ENCODE measurements at regions not wholly inside any gene's neighbourhood (a gene's known extent, or its start where the extent isn't known, plus 50 kb on each side); places are given as distances from the start of the nearest gene placed in this dataset.

GRCh38 chr19:28932446-28932845, 280.5 kb downstream of the UQCRFS1 start:
- H3K4me3 ChIP-seq (ENCODE audit: low read depth in 1 of 2, low read length in 2 of 2): no peak overlapping the region
- peaks cover 0 to 5% of the 10 kb centered on the region in 2 donors for H3K9me3 ChIP-seq (ENCODE audit: control insufficient read depth in 1 of 2, low read length in 2 of 2)
- no peak overlapping the region for H3K9ac ChIP-seq (ENCODE audit: low read depth in 1 of 2, low read length in 2 of 2)

GRCh38 chr19:28929006-28929405, 283.9 kb downstream of the UQCRFS1 start:
- Histone ChIP-seq H3K27me3 (ENCODE audit: control insufficient read depth in 1 of 2, insufficient read depth in 2 of 2, low read length in 2 of 2) (no peaks in the 10 kb centered on the region), H3K36me3 (ENCODE audit: control insufficient read depth in 1 of 2, insufficient read depth in 2 of 2, low read length in 2 of 2) (no peaks in the 10 kb centered on the region), H3K9ac (ENCODE audit: low read depth in 1 of 2, low read length in 2 of 2) (no peak overlapping the region), H3K9me3 (ENCODE audit: control insufficient read depth in 1 of 2, low read length in 2 of 2) (peaks cover 0 to 5% of the 10 kb centered on the region in 2 donors), H3K4me3 (ENCODE audit: low read depth in 1 of 2, low read length in 2 of 2) (no peak overlapping the region), H3K4me1 (ENCODE audit: control insufficient read depth in 1 of 2, insufficient read depth in 2 of 2, low read length in 2 of 2) (no peaks in the 10 kb centered on the region), H3K27ac (ENCODE audit: low read depth, low read length) (no peak overlapping the region)

More at GRCh38 chr19:28932446-28932845, 280.5 kb downstream of the UQCRFS1 start:
- H3K27me3 ChIP-seq (ENCODE audit: control insufficient read depth in 1 of 2, insufficient read depth in 2 of 2, low read length in 2 of 2): no peaks in the 10 kb centered on the region
- H3K27ac ChIP-seq (ENCODE audit: low read depth, low read length): no peak overlapping the region
- H3K36me3 ChIP-seq (ENCODE audit: control insufficient read depth in 1 of 2, insufficient read depth in 2 of 2, low read length in 2 of 2): no peaks in the 10 kb centered on the region
- no peaks in the 10 kb centered on the region for H3K4me1 ChIP-seq (ENCODE audit: control insufficient read depth in 1 of 2, insufficient read depth in 2 of 2, low read length in 2 of 2)

GRCh38 chr19:28927456-28927855, 285.5 kb downstream of the UQCRFS1 start:
- Histone ChIP-seq H3K9me3 (ENCODE audit: control insufficient read depth in 1 of 2, low read length in 2 of 2) (no peaks in the 10 kb centered on the region), H3K4me1 (ENCODE audit: control insufficient read depth in 1 of 2, insufficient read depth in 2 of 2, low read length in 2 of 2) (no peaks in the 10 kb centered on the region), H3K9ac (ENCODE audit: low read depth in 1 of 2, low read length in 2 of 2) (no peak overlapping the region), H3K36me3 (ENCODE audit: control insufficient read depth in 1 of 2, insufficient read depth in 2 of 2, low read length in 2 of 2) (no peaks in the 10 kb centered on the region), H3K27me3 (ENCODE audit: control insufficient read depth in 1 of 2, insufficient read depth in 2 of 2, low read length in 2 of 2) (no peaks in the 10 kb centered on the region), H3K27ac (ENCODE audit: low read depth, low read length) (no peak overlapping the region), H3K4me3 (ENCODE audit: low read depth in 1 of 2, low read length in 2 of 2) (no peak overlapping the region)

- Histone ChIP-seq H3K9ac (ENCODE audit: low read depth in 1 of 2, low read length in 2 of 2) (no peak overlapping the region), H3K27me3 (ENCODE audit: control insufficient read depth in 1 of 2, insufficient read depth in 2 of 2, low read length in 2 of 2) (no peaks in the 10 kb centered on the region), H3K4me3 (ENCODE audit: low read depth in 1 of 2, low read length in 2 of 2) (no peak overlapping the region), H3K27ac (ENCODE audit: low read depth, low read length) (no peak overlapping the region), H3K36me3 (ENCODE audit: control insufficient read depth in 1 of 2, insufficient read depth in 2 of 2, low read length in 2 of 2) (no peaks in the 10 kb centered on the region), H3K9me3 (ENCODE audit: control insufficient read depth in 1 of 2, low read length in 2 of 2) (no peaks in the 10 kb centered on the region), H3K4me1 (ENCODE audit: control insufficient read depth in 1 of 2, insufficient read depth in 2 of 2, low read length in 2 of 2) (no peaks in the 10 kb centered on the region)
Measured at GRCh38 chr19:28920269-28921066, 292.5 kb downstream of the UQCRFS1 start.

- H3K27me3 ChIP-seq (ENCODE audit: control insufficient read depth in 1 of 2, insufficient read depth in 2 of 2, low read length in 2 of 2): no peaks in the 10 kb centered on the region
Measured at GRCh38 chr19:28917621-28918020, 295.3 kb downstream of the UQCRFS1 start.

GRCh38 chr19:28915737-28916460, 297.1 kb downstream of the UQCRFS1 start:
- H3K9ac ChIP-seq (ENCODE audit: low read depth in 1 of 2, low read length in 2 of 2): no peak overlapping the region

More at GRCh38 chr19:28917621-28918020, 295.3 kb downstream of the UQCRFS1 start:
- Histone ChIP-seq H3K27ac (ENCODE audit: low read depth, low read length) (no peak overlapping the region), H3K4me3 (ENCODE audit: low read depth in 1 of 2, low read length in 2 of 2) (no peak overlapping the region), H3K36me3 (ENCODE audit: control insufficient read depth in 1 of 2, insufficient read depth in 2 of 2, low read length in 2 of 2) (no peaks in the 10 kb centered on the region), H3K9me3 (ENCODE audit: control insufficient read depth in 1 of 2, low read length in 2 of 2) (no peaks in the 10 kb centered on the region), H3K9ac (ENCODE audit: low read depth in 1 of 2, low read length in 2 of 2) (no peak overlapping the region), H3K4me1 (ENCODE audit: control insufficient read depth in 1 of 2, insufficient read depth in 2 of 2, low read length in 2 of 2) (no peaks in the 10 kb centered on the region)

GRCh38 chr19:28915202-28915601, 297.7 kb downstream of the UQCRFS1 start:
- Histone ChIP-seq H3K4me1 (ENCODE audit: control insufficient read depth in 1 of 2, insufficient read depth in 2 of 2, low read length in 2 of 2) (no peaks in the 10 kb centered on the region), H3K9me3 (ENCODE audit: control insufficient read depth in 1 of 2, low read length in 2 of 2) (no peaks in the 10 kb centered on the region), H3K27me3 (ENCODE audit: control insufficient read depth in 1 of 2, insufficient read depth in 2 of 2, low read length in 2 of 2) (no peaks in the 10 kb centered on the region), H3K9ac (ENCODE audit: low read depth in 1 of 2, low read length in 2 of 2) (no peak overlapping the region), H3K36me3 (ENCODE audit: control insufficient read depth in 1 of 2, insufficient read depth in 2 of 2, low read length in 2 of 2) (no peaks in the 10 kb centered on the region), H3K4me3 (ENCODE audit: low read depth in 1 of 2, low read length in 2 of 2) (no peak overlapping the region), H3K27ac (ENCODE audit: low read depth, low read length) (no peak overlapping the region)

More at GRCh38 chr19:28915737-28916460, 297.1 kb downstream of the UQCRFS1 start:
- H3K4me3 ChIP-seq (ENCODE audit: low read depth in 1 of 2, low read length in 2 of 2): no peak overlapping the region
- no peaks in the 10 kb centered on the region for H3K27me3 ChIP-seq (ENCODE audit: control insufficient read depth in 1 of 2, insufficient read depth in 2 of 2, low read length in 2 of 2)
- no peak overlapping the region for H3K27ac ChIP-seq (ENCODE audit: low read depth, low read length)
- no peaks in the 10 kb centered on the region for H3K36me3 ChIP-seq (ENCODE audit: control insufficient read depth in 1 of 2, insufficient read depth in 2 of 2, low read length in 2 of 2)
- H3K4me1 ChIP-seq (ENCODE audit: control insufficient read depth in 1 of 2, insufficient read depth in 2 of 2, low read length in 2 of 2): no peaks in the 10 kb centered on the region
- H3K9me3 ChIP-seq (ENCODE audit: control insufficient read depth in 1 of 2, low read length in 2 of 2): no peaks in the 10 kb centered on the region

GRCh38 chr19:28914173-28914572, 298.8 kb downstream of the UQCRFS1 start:
- H3K9ac ChIP-seq (ENCODE audit: low read depth in 1 of 2, low read length in 2 of 2): no peak overlapping the region
- H3K36me3 ChIP-seq (ENCODE audit: control insufficient read depth in 1 of 2, insufficient read depth in 2 of 2, low read length in 2 of 2): no peaks in the 10 kb centered on the region
- no peak overlapping the region for H3K4me3 ChIP-seq (ENCODE audit: low read depth in 1 of 2, low read length in 2 of 2)
- H3K9me3 ChIP-seq (ENCODE audit: control insufficient read depth in 1 of 2, low read length in 2 of 2): no peaks in the 10 kb centered on the region
- no peak overlapping the region for H3K27ac ChIP-seq (ENCODE audit: low read depth, low read length)
- H3K27me3 ChIP-seq (ENCODE audit: control insufficient read depth in 1 of 2, insufficient read depth in 2 of 2, low read length in 2 of 2): no peaks in the 10 kb centered on the region
- H3K4me1 ChIP-seq (ENCODE audit: control insufficient read depth in 1 of 2, insufficient read depth in 2 of 2, low read length in 2 of 2): no peaks in the 10 kb centered on the region

- H3K4me3 ChIP-seq (ENCODE audit: low read depth in 1 of 2, low read length in 2 of 2): no peak overlapping the region
- H3K4me1 ChIP-seq (ENCODE audit: control insufficient read depth in 1 of 2, insufficient read depth in 2 of 2, low read length in 2 of 2): no peaks in the 10 kb centered on the region
- no peaks in the 10 kb centered on the region for H3K9me3 ChIP-seq (ENCODE audit: control insufficient read depth in 1 of 2, low read length in 2 of 2)
- H3K27me3 ChIP-seq (ENCODE audit: control insufficient read depth in 1 of 2, insufficient read depth in 2 of 2, low read length in 2 of 2): no peaks in the 10 kb centered on the region
- H3K27ac ChIP-seq (ENCODE audit: low read depth, low read length): no peak overlapping the region
- H3K36me3 ChIP-seq (ENCODE audit: control insufficient read depth in 1 of 2, insufficient read depth in 2 of 2, low read length in 2 of 2): no peaks in the 10 kb centered on the region
- H3K9ac ChIP-seq (ENCODE audit: low read depth in 1 of 2, low read length in 2 of 2): no peak overlapping the region
Measured at GRCh38 chr19:28913626-28914025, 299.3 kb downstream of the UQCRFS1 start.

- H3K9ac ChIP-seq (ENCODE audit: low read depth in 1 of 2, low read length in 2 of 2): no peak overlapping the region
- H3K4me1 ChIP-seq (ENCODE audit: control insufficient read depth in 1 of 2, insufficient read depth in 2 of 2, low read length in 2 of 2): no peaks in the 10 kb centered on the region
- H3K27me3 ChIP-seq (ENCODE audit: control insufficient read depth in 1 of 2, insufficient read depth in 2 of 2, low read length in 2 of 2): no peaks in the 10 kb centered on the region
- no peak overlapping the region for H3K27ac ChIP-seq (ENCODE audit: low read depth, low read length)
- H3K36me3 ChIP-seq (ENCODE audit: control insufficient read depth in 1 of 2, insufficient read depth in 2 of 2, low read length in 2 of 2): no peaks in the 10 kb centered on the region
- H3K4me3 ChIP-seq (ENCODE audit: low read depth in 1 of 2, low read length in 2 of 2): no peak overlapping the region
- no peaks in the 10 kb centered on the region for H3K9me3 ChIP-seq (ENCODE audit: control insufficient read depth in 1 of 2, low read length in 2 of 2)
Measured at GRCh38 chr19:28908941-28909340, 304.0 kb downstream of the UQCRFS1 start.
